Osteocyte (in vitro differentiated cells): ENCODE measurements at regions not wholly inside any gene's neighbourhood (a gene's known extent, or its start where the extent isn't known, plus 50 kb on each side); places are given as distances from the start of the nearest gene placed in this dataset.

Experiments used
- DNase-seq: peaks from one replicate; pipeline ENCODE4 v3.0.0; 2021; ENCODE audit warnings: mixed read lengths; ENCODE audit not compliant: unreplicated experiment; ENCODE audit errors: extremely low spot score
- H3K27ac Mint-ChIP-seq: one replicate; pipeline ENCODE4 v1.8.0; 2021; ENCODE audit warnings: mild to moderate bottlenecking, mixed read lengths; ENCODE audit not compliant: unreplicated experiment
- H3K27me3 Mint-ChIP-seq: one replicate; pipeline ENCODE4 v1.8.0; 2021; ENCODE audit warnings: mixed read lengths; ENCODE audit not compliant: unreplicated experiment
- H3K36me3 Mint-ChIP-seq: one replicate; pipeline ENCODE4 v1.8.0; 2021; ENCODE audit warnings: mixed read lengths; ENCODE audit not compliant: unreplicated experiment
- H3K4me1 Mint-ChIP-seq: one replicate; pipeline ENCODE4 v1.8.0; 2021; ENCODE audit warnings: mixed read lengths; ENCODE audit not compliant: unreplicated experiment
- H3K4me3 Mint-ChIP-seq: one replicate; pipeline ENCODE4 v1.8.0; 2021; ENCODE audit warnings: mild to moderate bottlenecking, moderate library complexity, mixed read lengths; ENCODE audit not compliant: unreplicated experiment
- H3K9me3 Mint-ChIP-seq: one replicate; pipeline ENCODE4 v1.8.0; 2021; ENCODE audit warnings: mixed read lengths; ENCODE audit not compliant: unreplicated experiment
- TF ChIP-seq, protein P1 (sequence below): fragments of 200-600 bp; sonication (generic); IDR thresholded peaks from 2 replicates; pipeline ENCODE4 v1.5.0; 2021; ENCODE audit warnings: antibody characterized with exemption, mild to moderate bottlenecking, moderate library complexity

- Mint-ChIP-seq H3K4me3 (no peak overlapping the region), H3K27ac (peak overlapping the region; percentile 76)
- no peak for DNase-seq
Measured at GRCh38 chr18:23311351-23312121, 141.6 kb upstream of the RIOK3 start.

GRCh38 chr18:23313379-23313778 is 139.7 kb upstream of the RIOK3 start:
- Mint-ChIP-seq H3K4me3 (no peak overlapping the region), H3K27ac (no peak overlapping the region), H3K9me3 (peaks cover 8% of the 10 kb centered on the region), H3K36me3 (peaks cover 5% of the 10 kb centered on the region), H3K4me1 (peaks cover 65% of the 10 kb centered on the region), H3K27me3 (no peaks in the 10 kb centered on the region)
- TF ChIP-seq, protein P1, sequence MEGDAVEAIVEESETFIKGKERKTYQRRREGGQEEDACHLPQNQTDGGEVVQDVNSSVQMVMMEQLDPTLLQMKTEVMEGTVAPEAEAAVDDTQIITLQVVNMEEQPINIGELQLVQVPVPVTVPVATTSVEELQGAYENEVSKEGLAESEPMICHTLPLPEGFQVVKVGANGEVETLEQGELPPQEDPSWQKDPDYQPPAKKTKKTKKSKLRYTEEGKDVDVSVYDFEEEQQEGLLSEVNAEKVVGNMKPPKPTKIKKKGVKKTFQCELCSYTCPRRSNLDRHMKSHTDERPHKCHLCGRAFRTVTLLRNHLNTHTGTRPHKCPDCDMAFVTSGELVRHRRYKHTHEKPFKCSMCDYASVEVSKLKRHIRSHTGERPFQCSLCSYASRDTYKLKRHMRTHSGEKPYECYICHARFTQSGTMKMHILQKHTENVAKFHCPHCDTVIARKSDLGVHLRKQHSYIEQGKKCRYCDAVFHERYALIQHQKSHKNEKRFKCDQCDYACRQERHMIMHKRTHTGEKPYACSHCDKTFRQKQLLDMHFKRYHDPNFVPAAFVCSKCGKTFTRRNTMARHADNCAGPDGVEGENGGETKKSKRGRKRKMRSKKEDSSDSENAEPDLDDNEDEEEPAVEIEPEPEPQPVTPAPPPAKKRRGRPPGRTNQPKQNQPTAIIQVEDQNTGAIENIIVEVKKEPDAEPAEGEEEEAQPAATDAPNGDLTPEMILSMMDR, result no peak
- DNase-seq, result no peak

More at GRCh38 chr18:23311351-23312121, 141.6 kb upstream of the RIOK3 start:
- Mint-ChIP-seq H3K27me3 (no peaks in the 10 kb centered on the region), H3K36me3 (peaks cover 9% of the 10 kb centered on the region), H3K9me3 (peaks cover 8% of the 10 kb centered on the region), H3K4me1 (peaks cover 65% of the 10 kb centered on the region)
- TF ChIP-seq, protein P1, result no peak

- peak overlapping the region; percentile 61 for H3K27ac Mint-ChIP-seq
- no peak overlapping the region for H3K4me3 Mint-ChIP-seq
- H3K36me3 Mint-ChIP-seq, result peaks cover 5% of the 10 kb centered on the region
- TF ChIP-seq, protein P1, result no peak
- H3K27me3 Mint-ChIP-seq, result no peaks in the 10 kb centered on the region
- peaks cover 63% of the 10 kb centered on the region for H3K4me1 Mint-ChIP-seq
- H3K9me3 Mint-ChIP-seq, result peaks cover 8% of the 10 kb centered on the region
- DNase-seq, result no peak
Measured at GRCh38 chr18:23314672-23315071, 138.4 kb upstream of the RIOK3 start.

DNA sequence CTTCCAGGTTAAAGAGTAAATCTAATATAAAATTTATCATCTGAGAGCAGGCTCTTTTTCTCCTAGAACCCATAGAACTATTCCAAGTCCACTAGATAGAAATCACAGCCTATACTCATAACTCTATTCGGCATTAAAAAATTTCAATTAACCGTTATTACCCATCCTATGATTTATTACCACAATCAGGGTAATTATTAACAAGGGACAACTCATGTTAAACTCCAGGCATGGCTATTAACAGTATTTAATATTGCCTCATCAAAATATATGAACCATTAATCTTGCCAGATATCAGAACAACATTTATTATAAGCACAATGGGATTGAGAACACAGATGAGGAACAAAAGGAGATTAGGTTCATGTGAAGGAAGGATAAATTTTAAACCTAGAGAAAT is 136.8 kb upstream of the RIOK3 start:
- H3K9me3 Mint-ChIP-seq, result peaks cover 8% of the 10 kb centered on the region

GRCh38 chr18:23316988-23317387 is 136.1 kb upstream of the RIOK3 start:
- Mint-ChIP-seq H3K27ac (no peak overlapping the region), H3K36me3 (peaks cover 5% of the 10 kb centered on the region), H3K27me3 (no peaks in the 10 kb centered on the region), H3K4me1 (peaks cover 56% of the 10 kb centered on the region), H3K4me3 (no peak overlapping the region), H3K9me3 (peaks cover 8% of the 10 kb centered on the region)
- TF ChIP-seq, protein P1, result no peak
- no peak for DNase-seq

More for the DNA sequence above, 136.8 kb upstream of the RIOK3 start:
- H3K4me1 Mint-ChIP-seq, result peaks cover 63% of the 10 kb centered on the region
- H3K36me3 Mint-ChIP-seq, result peaks cover 5% of the 10 kb centered on the region
- TF ChIP-seq, protein P1, result no peak
- no peak for DNase-seq
- no peaks in the 10 kb centered on the region for H3K27me3 Mint-ChIP-seq
- no peak overlapping the region for H3K4me3 Mint-ChIP-seq
- H3K27ac Mint-ChIP-seq, result no peak overlapping the region
